HG03469 (cell line): ENCODE measurements at regions not wholly inside any gene's neighbourhood (a gene's known extent, or its start where the extent isn't known, plus 50 kb on each side); places are given as distances from the start of the nearest gene placed in this dataset.
"Not testable (repeated sequence)": the region's sequence is repeated elsewhere in the genome, so short reads cannot be mapped to it uniquely, and the experiment has no call there.

ENCODE experiments used
- ATAC-seq: cut with Tn5 transposase; IDR thresholded peaks from one replicate; pipeline ENCODE4 v1.9.1; 2021; ENCODE audit warnings: mild to moderate bottlenecking, moderate library complexity, moderate number of reproducible peaks; ENCODE audit not compliant: unreplicated experiment

DNA sequence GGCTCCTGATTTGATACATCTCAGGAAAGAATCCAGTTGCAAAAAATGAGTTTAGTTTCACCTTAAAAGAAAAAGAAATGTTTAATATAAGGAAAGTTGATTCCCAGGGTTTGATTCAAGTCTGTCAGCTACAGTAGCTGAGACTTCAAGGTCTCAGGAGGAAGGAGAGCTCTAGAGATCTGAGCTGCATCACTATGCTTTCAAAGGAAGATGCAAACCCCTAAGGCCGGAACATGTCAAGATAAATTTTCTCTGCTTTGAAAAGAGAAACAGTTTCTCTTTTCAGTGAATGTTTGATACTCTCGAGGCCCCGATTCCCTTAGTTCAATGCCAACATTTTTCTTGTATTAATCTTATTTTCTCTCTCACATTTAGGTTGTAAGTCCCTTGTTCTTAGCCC, 128.6 kb downstream of the RGPD3 start:
- no peak for ATAC-seq

DNA sequence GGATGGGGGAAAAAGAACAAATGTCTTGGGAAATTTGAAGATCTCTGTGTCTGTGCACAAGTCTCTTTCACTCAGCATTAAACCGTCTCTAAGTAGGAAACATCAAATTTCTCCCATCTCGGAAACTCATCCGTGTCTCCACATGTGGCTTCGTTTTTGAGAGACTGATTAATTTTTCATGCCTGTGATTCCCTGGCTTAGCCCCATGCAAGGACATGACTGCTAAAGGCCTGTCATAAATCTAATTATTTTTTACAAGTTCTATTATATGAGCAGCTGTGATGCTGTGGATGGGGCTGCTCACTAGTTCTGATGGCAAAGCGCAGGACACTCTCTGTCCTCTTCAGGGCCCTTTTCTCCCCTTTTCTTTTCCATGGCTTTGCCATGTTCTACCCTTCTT, 129.1 kb downstream of the RGPD3 start:
- no peak for ATAC-seq

- ATAC-seq, result no peak
These were observed 130.2 kb downstream of the RGPD3 start for GRCh38 chr2:106338043-106338442.

DNA sequence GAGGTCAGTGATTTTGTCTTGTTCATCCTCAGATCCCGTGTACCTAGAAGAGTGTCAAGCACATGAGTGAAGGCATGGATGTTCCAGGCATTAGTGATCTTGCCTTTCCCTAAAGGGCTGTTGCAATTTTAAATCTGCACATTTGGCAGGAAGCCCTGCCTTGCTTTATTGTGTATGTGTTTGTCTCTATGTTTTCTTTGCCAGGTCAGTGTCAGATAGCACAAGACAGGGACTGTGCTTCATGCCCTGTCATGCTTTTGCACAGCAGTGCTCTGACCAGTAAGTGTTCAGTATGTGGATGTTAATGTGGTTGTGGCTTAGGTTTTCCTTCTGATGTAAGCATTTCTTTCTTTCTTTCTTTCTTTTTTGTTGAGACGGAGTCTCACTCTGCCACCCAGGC, 131.5 kb downstream of the RGPD3 start:
- ATAC-seq, result no peak

GRCh38 chr2:106336108-106336507, 132.1 kb downstream of the RGPD3 start:
- ATAC-seq, result no peak

DNA sequence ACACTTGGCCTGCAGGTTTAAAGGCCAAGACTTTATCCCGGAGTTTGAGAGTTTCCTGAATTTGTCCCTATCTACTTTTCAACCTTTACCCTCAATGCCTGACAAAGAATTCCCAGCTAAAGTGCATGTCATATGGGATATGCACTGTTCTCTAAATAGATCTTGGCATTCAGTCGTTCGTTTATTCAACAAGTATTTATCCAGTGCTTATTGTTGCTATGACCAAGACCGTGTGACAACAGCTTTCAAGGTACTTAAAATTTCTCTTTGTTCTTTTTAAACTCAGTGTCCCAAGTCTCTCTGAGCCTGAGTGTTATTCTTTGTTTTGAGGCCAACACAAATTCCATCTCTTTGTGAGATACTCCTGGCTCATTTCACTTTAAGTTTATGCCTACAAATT, 133.4 kb downstream of the RGPD3 start:
- no peak for ATAC-seq

DNA sequence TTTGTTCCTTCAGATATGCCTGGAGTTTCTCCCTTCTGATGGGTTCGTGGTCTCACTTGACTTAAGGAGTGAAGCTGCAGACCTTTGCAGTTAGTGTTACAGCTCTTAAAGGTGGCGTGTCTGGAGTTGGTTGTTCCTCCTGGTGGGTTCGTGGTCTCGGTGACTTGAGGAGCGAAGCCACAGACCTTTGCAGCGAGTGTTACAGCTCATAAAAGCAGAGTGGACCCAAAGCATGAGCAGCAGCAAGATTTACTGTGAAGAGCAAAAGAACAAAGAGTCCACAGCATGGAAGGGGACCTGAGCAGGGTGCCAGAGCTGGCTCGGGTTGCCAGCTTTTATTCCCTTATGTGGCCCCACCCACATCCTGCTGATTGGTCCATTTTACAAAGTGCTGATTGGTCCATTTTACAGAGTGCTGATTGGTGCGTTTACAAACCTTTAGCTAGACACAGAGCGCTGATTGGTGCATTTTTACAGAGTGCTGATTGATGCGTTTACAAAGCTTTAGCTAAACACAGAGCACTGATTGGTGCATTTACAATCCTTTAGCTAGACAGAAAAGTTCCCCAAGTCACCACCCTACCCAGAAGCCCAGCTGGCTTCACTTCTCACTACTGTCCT, 134.8 kb downstream of the RGPD3 start:
- ATAC-seq, result not testable (repeated sequence)

DNA sequence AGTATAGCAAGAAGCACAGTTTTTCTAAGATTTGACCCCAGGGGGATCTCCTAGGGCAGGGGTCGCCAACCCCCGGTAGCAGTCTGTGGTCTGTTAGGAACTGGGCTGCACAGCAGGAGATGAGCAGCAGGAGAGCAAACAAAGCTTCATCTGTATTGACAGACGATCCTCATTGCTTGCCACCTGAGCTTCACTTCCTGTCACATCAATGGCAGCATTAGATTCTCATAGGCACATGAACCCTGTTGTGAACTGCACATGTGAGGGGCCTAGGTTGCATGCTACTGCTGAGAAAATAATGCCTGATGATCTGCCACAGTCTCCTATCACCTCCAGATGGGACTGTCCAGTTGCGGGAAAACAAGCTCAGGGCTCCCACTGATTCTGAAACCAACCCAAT, 136.2 kb downstream of the RGPD3 start:
- no peak for ATAC-seq

DNA sequence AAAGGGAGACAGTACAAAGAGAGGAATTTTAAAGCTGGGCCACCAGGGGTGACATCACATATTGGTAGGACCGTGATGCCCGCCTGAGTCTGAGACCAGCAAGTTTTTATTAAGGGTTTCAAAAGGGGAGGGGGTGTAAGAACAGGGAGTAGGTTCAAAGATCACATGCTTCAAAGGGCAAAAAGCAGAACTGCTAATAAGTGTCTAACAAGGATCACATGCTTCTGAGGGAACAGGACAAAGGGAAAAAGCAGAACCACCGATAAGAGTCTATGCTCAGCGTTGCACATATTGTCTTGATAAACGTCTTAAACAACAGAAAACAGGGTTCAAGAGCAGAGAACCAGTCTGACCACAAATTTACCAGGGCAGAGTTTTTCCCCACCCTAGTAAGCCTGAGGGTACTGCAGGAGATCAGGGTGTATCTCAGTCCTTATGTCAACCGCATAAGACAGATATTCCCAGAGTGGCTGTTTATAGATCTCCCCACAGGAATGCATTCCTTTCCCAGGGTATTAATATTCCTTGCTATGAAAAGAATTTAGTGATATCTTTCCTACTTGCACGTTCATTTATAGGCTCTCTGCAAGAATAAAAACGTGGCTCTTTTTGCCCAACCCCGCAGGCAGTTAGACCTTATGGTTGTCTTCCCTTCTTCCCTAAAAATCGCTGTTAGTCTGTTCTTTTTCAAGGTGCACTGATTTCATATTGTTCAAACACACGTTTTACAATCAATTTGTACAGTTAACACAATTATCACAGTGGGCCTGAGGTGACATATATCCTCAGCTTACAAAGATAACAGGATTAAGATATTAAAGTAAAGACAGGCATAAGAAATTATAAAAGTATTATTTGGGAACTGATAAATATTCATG, 136.5 kb upstream of the UXS1 start:
- ATAC-seq, result not testable (repeated sequence)

DNA sequence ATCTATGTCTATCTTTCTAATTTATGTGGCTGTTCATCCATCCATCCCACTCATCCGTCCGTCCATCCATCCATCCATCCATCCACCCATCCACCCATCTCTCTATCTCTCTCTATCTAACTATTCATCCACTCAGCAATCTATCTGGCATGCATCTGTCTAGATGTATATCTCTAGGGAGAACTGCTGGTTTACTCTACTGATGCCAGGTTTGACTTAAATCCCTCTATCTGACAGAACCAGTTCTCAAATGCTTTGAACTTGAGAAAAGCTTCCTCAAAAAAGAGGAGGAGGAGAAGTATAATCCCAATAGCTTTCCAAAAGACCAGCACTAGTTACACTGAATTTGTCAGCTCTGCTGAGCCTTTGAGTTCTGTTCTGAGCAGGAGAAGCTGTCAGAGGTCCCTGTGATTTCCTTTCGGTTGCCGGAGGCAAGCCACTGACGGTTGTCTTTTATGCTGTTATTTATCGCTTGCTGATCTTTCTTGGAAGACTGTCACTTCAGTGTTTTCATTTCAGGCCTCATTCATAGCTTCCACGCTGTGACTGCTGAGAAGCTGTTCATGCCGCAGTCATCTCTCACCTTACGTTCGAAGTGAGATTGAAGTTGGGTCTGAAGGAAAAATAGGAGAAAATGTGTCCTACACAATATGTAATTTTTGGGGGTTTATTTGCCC, 129.4 kb upstream of the UXS1 start:
- ATAC-seq, result no peak

GRCh38 chr2:106322281-106322680, 128.2 kb upstream of the UXS1 start:
- no peak for ATAC-seq

- ATAC-seq, result not testable (repeated sequence)
These were observed 126.3 kb upstream of the UXS1 start for GRCh38 chr2:106320439-106320838.

DNA sequence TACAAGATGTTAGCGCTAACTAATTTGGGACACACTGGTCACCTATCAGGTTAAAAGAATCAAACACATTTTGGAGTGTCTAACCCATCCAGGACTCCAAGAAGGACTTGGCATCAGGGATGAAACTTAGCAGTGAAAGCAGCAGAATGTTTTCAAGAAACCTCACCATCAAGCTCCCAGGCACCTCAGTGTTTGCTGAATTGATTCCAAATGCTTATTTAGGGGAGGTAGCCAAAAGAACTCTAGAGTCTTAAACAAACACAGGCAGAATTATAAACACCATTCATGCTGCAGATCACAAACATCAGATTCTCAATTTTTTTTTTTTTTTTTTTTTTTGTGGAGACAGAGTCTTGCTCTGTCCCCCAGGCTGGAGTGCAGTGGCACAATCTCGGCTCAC, 122.8 kb upstream of the UXS1 start:
- no peak for ATAC-seq

- ATAC-seq, result no peak
These were observed 120.3 kb upstream of the UXS1 start for GRCh38 chr2:106314444-106314843.

GRCh38 chr2:106311041-106311370, 116.9 kb upstream of the UXS1 start:
- ATAC-seq, result no peak

DNA sequence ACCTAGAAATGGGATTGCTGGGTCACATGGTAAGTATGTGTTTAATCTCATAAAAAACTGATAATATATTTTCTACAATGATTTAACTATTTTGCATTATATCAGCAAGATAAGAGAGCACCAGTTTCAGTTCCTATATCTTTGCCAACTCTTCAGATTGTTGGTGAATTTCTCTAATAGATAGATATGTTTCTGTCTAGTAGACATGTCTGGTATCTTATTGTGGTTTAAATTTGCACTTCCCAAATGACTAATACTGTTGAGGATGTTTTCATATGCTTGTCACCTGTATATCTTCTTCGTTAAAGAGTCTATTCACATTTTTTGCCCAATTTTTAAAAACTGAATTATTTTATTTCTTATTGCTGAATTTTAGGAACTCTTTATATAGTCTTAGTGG, 113.8 kb upstream of the UXS1 start:
- ATAC-seq, result peak; percentile 93

DNA sequence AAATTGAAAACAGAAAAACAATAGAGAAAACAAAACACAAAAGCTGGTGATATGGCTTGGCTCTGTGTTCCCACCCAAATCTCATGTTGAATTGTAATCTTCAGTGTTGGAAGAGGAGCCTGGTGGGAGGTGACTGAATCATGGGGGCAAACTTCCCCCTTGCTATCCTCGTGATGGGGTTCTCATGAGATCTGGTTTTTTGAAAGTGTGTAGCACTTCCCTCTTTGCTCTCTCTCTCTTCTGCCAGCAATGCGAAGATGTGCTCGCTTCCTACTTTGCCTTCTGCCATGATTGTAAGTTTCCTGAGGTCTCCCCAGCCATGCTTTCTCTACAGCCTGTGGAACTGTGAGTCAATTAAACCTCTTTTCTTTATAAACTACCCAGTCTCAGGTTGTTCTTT, 112.3 kb upstream of the UXS1 start:
- ATAC-seq, result no peak

DNA sequence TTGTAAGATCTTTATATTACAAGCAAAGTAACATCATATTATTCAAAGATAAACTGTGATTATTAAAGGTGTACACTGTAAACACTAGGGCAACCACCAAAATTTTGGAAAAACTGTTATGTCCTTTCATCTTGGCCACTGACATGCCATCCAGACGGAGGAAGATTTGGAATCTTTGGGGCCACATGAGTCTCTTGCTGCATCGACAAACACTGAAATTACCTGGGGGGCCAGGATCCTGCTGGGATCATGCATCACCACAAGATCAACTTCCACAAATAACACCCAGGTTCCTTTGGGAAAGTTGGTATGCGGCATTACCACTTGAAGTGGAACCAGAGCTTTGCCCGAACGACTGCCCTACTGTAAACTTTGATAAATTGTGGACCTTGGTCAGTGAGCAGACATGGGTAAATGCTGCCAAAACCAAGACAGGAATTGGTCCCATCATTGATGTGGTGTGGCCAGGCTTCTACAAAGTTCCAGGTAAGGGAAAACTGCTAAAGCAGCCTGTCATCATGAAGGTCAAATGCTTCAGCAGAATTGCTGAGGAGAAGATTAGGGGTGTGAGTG, 110.6 kb upstream of the UXS1 start:
- ATAC-seq, result no peak

GRCh38 chr2:106299696-106300095, 105.6 kb upstream of the UXS1 start:
- ATAC-seq, result no peak

DNA sequence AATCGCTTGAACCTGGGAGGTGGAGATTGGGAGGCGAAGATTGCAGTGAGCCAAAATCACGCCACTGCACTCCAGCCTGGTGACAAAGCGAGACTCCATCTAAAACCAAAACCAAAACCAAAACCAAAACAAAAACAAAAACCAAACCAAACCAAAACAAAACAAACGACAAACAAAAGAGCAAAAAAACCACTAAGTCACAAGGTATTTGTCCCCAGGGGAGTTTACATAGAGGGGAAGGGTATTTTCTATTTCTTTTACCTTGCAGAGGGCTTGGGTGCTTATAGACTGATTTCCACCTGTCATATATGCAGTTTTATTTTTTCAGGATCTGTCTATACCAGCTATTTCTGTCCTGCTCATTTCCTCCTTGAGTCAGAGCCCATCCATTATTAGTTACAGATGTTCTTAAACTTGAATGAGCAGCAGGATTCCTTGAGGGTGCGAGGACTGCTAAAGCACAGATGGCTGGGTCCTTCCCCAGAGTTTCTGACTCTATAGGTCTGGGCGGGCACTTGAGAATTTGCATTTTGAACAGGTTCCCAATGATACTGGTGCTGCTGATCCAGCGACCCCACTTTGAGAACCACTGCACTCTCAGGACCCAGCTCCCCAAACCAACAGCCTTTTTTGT, 102.2 kb upstream of the UXS1 start:
- no peak for ATAC-seq

DNA sequence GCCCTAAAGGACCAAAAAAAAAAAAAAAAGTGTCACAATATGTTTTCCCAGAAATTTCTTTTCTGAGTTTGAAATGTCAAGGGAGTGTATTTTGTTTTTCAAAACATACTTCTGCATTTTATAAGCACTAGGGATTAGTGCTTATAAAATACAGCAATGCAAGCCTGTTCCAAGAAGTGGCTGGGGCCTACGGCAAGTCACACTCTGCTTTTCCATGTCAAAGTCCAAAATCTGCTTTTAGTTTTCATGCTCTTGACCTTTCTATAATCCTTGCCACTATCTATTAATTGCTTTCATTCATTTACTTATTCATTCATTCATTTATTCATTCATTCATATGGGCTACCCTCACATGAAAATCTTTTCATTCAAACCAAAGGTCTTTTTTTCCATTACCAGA, 100.1 kb upstream of the UXS1 start:
- no peak for ATAC-seq
